H1 (cell line): ENCODE measurements at regions not wholly inside any gene's neighbourhood (a gene's known extent, or its start where the extent isn't known, plus 50 kb on each side); places are given as distances from the start of the nearest gene placed in this dataset.

ENCODE experiments used
- CBX5 ChIP-seq: fragments of 300-800, 300-1000 bp; sonication (generic); IDR thresholded peaks from 2 replicates; pipeline ENCODE4 v1.7.1; 2016; ENCODE audit warnings: antibody characterized with exemption, low read length, low read depth
- EZH2 ChIP-seq: fragments of 200-600 bp; sonication (generic); IDR thresholded peaks from 2 replicates; pipeline ENCODE4 v1.7.1; 2012; ENCODE audit warnings: low read depth, mild to moderate bottlenecking, moderate library complexity, low read length, inconsistent platforms; ENCODE audit not compliant: severe bottlenecking
- JUN ChIP-seq: IDR thresholded peaks from 2 replicates; pipeline ENCODE4 v1.6.1; 2011; ENCODE audit warnings: low read depth, mild to moderate bottlenecking, improper control_type of control experiment, low read length
- NRF1 ChIP-seq: IDR thresholded peaks from 2 replicates; pipeline ENCODE4 v1.6.1; 2011; ENCODE audit warnings: mild to moderate bottlenecking, low read depth, low read length, improper control_type of control experiment
- POLR2AphosphoS5 ChIP-seq: IDR thresholded peaks from 2 replicates; pipeline ENCODE4 v1.6.1; 2011; ENCODE audit warnings: low read depth, low read length
- RAD21 ChIP-seq, 2 experiments: IDR thresholded peaks in 1 of 2; conservative IDR thresholded peaks in 1 of 2; 2 replicates each; pipeline ENCODE4 v1.6.1; 2011; ENCODE audit warnings: low read depth in 2 of 2, low read length in 2 of 2, improper control_type of control experiment in 1 of 2, inconsistent platforms in 1 of 2, mild to moderate bottlenecking in 1 of 2, moderate library complexity in 1 of 2
- RXRA ChIP-seq: IDR thresholded peaks from 2 replicates; pipeline ENCODE4 v1.6.1; 2011; ENCODE audit warnings: low read depth, mild to moderate bottlenecking, low read length, moderate library complexity; ENCODE audit not compliant: insufficient read depth
- SIRT6 ChIP-seq: IDR thresholded peaks from one replicate; pipeline ENCODE4 v1.7.1; 2012; ENCODE audit warnings: low read length, inconsistent platforms
- SP1 ChIP-seq: IDR thresholded peaks from 2 replicates; pipeline ENCODE4 v1.6.1; 2011; ENCODE audit warnings: low read depth, low read length
- SP2 ChIP-seq: IDR thresholded peaks from 2 replicates; pipeline ENCODE4 v1.6.1; 2012; ENCODE audit warnings: mild to moderate bottlenecking, low read length, inconsistent platforms
- SUZ12 ChIP-seq: fragments of 200-600 bp; sonication (generic); IDR thresholded peaks from 2 replicates; pipeline ENCODE4 v1.6.1; 2012; ENCODE audit warnings: mild to moderate bottlenecking, inconsistent platforms, low read length, moderate library complexity, mixed read lengths
- TAF7 ChIP-seq: optimal IDR thresholded peaks from 2 replicates; pipeline ENCODE3; 2011; ENCODE audit warnings: low read depth, mild to moderate bottlenecking, inconsistent platforms, low read length, moderate library complexity, borderline replicate concordance
- TEAD4 ChIP-seq: IDR thresholded peaks from 2 replicates; pipeline ENCODE4 v1.6.1; 2012; ENCODE audit warnings: low read depth, low read length, inconsistent platforms, mixed read lengths
- TF ChIP-seq, protein P1 (sequence below): IDR thresholded peaks from 2 replicates; pipeline ENCODE4 v1.6.1; 2012; ENCODE audit warnings: inconsistent platforms

DNA sequence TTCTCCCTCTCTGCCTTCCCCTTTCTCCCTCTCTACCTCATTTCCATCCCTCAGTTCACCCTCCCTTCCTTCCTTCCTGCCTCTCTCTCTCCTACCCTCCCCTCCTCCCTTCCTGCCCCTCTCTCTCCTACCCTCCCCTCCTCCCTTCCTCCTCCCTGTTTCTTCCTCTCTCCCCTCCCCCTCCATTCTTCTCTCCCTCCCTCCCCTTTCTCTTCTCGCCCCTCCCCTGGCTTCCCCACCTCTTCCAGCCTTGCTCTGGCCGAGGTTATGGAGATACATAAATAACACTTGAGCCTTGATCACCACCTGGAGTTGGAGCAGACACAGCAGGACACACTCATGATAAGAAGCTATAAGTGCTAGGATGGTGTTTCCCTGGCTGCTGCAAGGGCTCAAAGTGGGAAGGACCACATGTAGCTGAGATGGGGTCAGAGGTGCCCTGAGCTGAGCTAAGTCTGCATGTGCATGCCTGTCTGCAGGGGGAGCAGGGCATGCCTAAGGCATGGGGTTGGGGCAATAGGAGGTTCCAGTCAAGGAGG is 326.1 kb upstream of the HS6ST1 start (continued):
- TF ChIP-seq RAD21 (IDR thresholded peaks at IDR 0.05 in 1 of 2, conservative IDR thresholded peaks at IDR 0.05 in 1 of 2; ENCODE audit: low read depth in 2 of 2, low read length in 2 of 2) = peak; percentile 43 to 46
- TF ChIP-seq EZH2 = no peak
- no peak for TF ChIP-seq SP2
- no peak for TF ChIP-seq JUN
- TF ChIP-seq, protein P1, sequence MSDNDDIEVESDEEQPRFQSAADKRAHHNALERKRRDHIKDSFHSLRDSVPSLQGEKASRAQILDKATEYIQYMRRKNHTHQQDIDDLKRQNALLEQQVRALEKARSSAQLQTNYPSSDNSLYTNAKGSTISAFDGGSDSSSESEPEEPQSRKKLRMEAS = peak; percentile 89
- TF ChIP-seq SP1 = no peak
- no peak for TF ChIP-seq SIRT6
- no peak for TF ChIP-seq CBX5
- TF ChIP-seq TAF7 = no peak
- no peak for TF ChIP-seq POLR2AphosphoS5
- TF ChIP-seq NRF1 = no peak
- TF ChIP-seq RXRA = 0 out of 2 replicates have a peak, but pooled peaks have one; percentile 21
- peak; percentile 99 for TF ChIP-seq TEAD4
- no peak for TF ChIP-seq SUZ12
